Mesenchymal stem cell (in vitro differentiated cells and primary cell): ENCODE measurements at regions not wholly inside any gene's neighbourhood (a gene's known extent, or its start where the extent isn't known, plus 50 kb on each side); places are given as distances from the start of the nearest gene placed in this dataset.

Experiments used
- DNase-seq: peaks from one replicate; pipeline ENCODE4 v3.0.0-alpha.2; 2013
- H2AFZ ChIP-seq: one replicate; pipeline ENCODE4 v1.6.1; 2013; ENCODE audit warnings: low read depth, mild to moderate bottlenecking, control low read depth, inconsistent platforms, low read length, moderate library complexity
- H2AK5ac ChIP-seq: 2 replicates; pipeline ENCODE4 v1.6.1; 2013; ENCODE audit warnings: low read length, moderate library complexity, mild to moderate bottlenecking, inconsistent platforms; ENCODE audit not compliant: severe bottlenecking
- H2BK120ac ChIP-seq: one replicate; pipeline ENCODE4 v1.6.1; 2013; ENCODE audit warnings: low read depth, mild to moderate bottlenecking, inconsistent platforms, low read length, moderate library complexity
- H2BK12ac ChIP-seq, 2 experiments: one replicate each; pipeline ENCODE4 v1.6.1; 2013; ENCODE audit warnings: inconsistent platforms in 2 of 2, low read length in 2 of 2, mild to moderate bottlenecking in 2 of 2, moderate library complexity in 2 of 2, control low read depth in 1 of 2
- H2BK15ac ChIP-seq: one replicate; pipeline ENCODE4 v1.6.1; 2013; ENCODE audit warnings: mild to moderate bottlenecking, low read depth, inconsistent platforms; ENCODE audit not compliant: poor library complexity, severe bottlenecking
- H2BK5ac ChIP-seq: 2 replicates; pipeline ENCODE4 v1.6.1; 2013; ENCODE audit warnings: low read depth, mild to moderate bottlenecking, low read length, control low read depth, inconsistent platforms; ENCODE audit not compliant: poor library complexity, severe bottlenecking
- H3K14ac ChIP-seq, 2 experiments: one replicate each; pipeline ENCODE4 v1.6.1; 2013; ENCODE audit warnings: inconsistent platforms in 2 of 2, low read length in 2 of 2, control low read depth in 1 of 2, mild to moderate bottlenecking in 1 of 2, moderate library complexity in 1 of 2
- H3K18ac ChIP-seq, 2 experiments: one replicate each; pipeline ENCODE4 v1.6.1; 2013; ENCODE audit warnings: inconsistent platforms in 2 of 2, low read length in 2 of 2, control low read depth in 1 of 2, low read depth in 1 of 2, mild to moderate bottlenecking in 1 of 2
- H3K23ac ChIP-seq, 2 experiments: one replicate each; pipeline ENCODE4 v1.6.1; 2013; ENCODE audit warnings: inconsistent platforms in 2 of 2, low read length in 2 of 2, mild to moderate bottlenecking in 2 of 2, moderate library complexity in 2 of 2, control low read depth in 1 of 2
- H3K27ac ChIP-seq: 2 replicates; pipeline ENCODE4 v1.5.1; 2013; ENCODE audit warnings: mild to moderate bottlenecking, moderate library complexity, low read length, control low read depth, inconsistent platforms; ENCODE audit not compliant: poor library complexity, severe bottlenecking
- H3K27me3 ChIP-seq, 2 experiments: 2 replicates each; pipeline versions ENCODE4 v1.6.1 to v1.7.0; 2013; ENCODE audit warnings: low read length in 2 of 2, mild to moderate bottlenecking in 2 of 2, moderate library complexity in 2 of 2, control low read depth in 1 of 2, inconsistent platforms in 1 of 2; ENCODE audit not compliant: control insufficient read depth in 1 of 2, insufficient read depth in 1 of 2
- H3K36me3 ChIP-seq, 2 experiments: 2 replicates each; pipeline versions ENCODE4 v1.6.1 to v1.7.0; 2013; ENCODE audit warnings: low read length in 2 of 2, control low read depth in 1 of 2, inconsistent platforms in 1 of 2, low read depth in 1 of 2, mild to moderate bottlenecking in 1 of 2; ENCODE audit not compliant: insufficient read depth in 2 of 2, control insufficient read depth in 1 of 2
- H3K4ac ChIP-seq, 2 experiments: one replicate each; pipeline ENCODE4 v1.6.1; 2013; ENCODE audit warnings: inconsistent platforms in 2 of 2, low read length in 2 of 2, mild to moderate bottlenecking in 2 of 2, moderate library complexity in 2 of 2, control low read depth in 1 of 2, low read depth in 1 of 2
- H3K4me1 ChIP-seq: 2 replicates; pipeline ENCODE4 v1.6.1; 2013; ENCODE audit warnings: low read depth, low read length, control low read depth; ENCODE audit not compliant: control insufficient read depth, insufficient read depth
- H3K4me2 ChIP-seq: 2 replicates; pipeline ENCODE4 v1.6.1; 2013; ENCODE audit warnings: low read length, mild to moderate bottlenecking, inconsistent platforms; ENCODE audit not compliant: poor library complexity, severe bottlenecking
- H3K4me3 ChIP-seq, 2 experiments: 2 replicates each; pipeline versions ENCODE4 v1.5.1 to v1.7.0; 2013; ENCODE audit warnings: low read length in 2 of 2, mild to moderate bottlenecking in 2 of 2, control low read depth in 1 of 2, low read depth in 1 of 2; ENCODE audit not compliant: insufficient read depth in 1 of 2
- H3K79me1 ChIP-seq: replicated peaks from 2 replicates; pipeline ENCODE4 v1.6.1; 2013; ENCODE audit warnings: mild to moderate bottlenecking, control low read depth, low read length, inconsistent platforms; ENCODE audit not compliant: poor library complexity, severe bottlenecking
- H3K9ac ChIP-seq: 2 replicates; pipeline ENCODE4 v1.7.0; 2013; ENCODE audit warnings: mild to moderate bottlenecking, low read length, moderate library complexity
- H3K9me3 ChIP-seq: 2 replicates; pipeline ENCODE4 v1.7.0; 2013; ENCODE audit warnings: mild to moderate bottlenecking, low read length; ENCODE audit not compliant: control insufficient read depth
- H4K8ac ChIP-seq: one replicate; pipeline ENCODE4 v1.6.1; 2013; ENCODE audit warnings: inconsistent platforms, mild to moderate bottlenecking, low read length, moderate library complexity
- H4K91ac ChIP-seq: one replicate; pipeline ENCODE4 v1.6.1; 2013; ENCODE audit warnings: mild to moderate bottlenecking, low read length, inconsistent platforms
- WGBS: methylation state at CpG from one replicate; pipeline ENCODE4 v1.1.7; 2013; ENCODE audit warnings: mixed read lengths; 5-methylcytosine and 5-hydroxymethylcytosine counted together

DNA sequence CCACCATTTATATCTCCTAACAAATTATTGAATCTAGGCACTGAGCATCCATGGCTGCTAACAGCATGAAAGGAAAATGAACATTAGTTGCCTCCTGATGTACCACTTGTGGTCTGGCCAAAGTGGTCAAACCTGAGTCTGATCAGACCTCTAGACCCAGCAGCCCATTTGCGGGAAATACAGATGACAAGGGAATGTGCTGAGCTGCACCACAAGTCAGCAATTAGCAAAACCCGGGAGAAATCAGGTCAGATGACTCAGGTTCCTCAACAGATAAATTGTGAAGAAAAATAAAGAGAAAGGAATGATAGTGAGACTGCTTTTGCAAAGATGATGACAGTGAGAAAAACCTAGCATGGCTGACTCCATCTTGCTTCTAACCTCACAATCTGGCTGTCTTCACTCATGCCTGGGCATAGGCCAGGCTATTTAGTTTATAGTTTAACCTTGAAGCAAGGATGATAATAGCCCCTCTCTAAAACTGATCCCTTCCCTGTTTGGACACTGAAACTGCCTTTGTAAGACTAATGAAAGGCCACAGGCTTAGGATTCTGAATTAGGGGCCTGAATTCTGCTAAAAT is 142.7 kb upstream of the ASIC2 start:
- Histone ChIP-seq H4K91ac (no peak overlapping the region), H4K8ac (no peak overlapping the region), H2BK12ac (peak overlapping the region in 1 of 2 experiments; percentile 1), H2BK5ac (no peak overlapping the region), H3K23ac (no peak overlapping the region), H3K27me3 (no peaks in the 10 kb centered on the region), H3K36me3 (no peaks in the 10 kb centered on the region), H3K4me2 (no peak overlapping the region), H3K14ac (no peak overlapping the region), H3K4me3 (no peak overlapping the region), H3K4me1 (no peaks in the 10 kb centered on the region), H3K4ac (peak overlapping the region in 1 of 2 experiments; percentile 60), H2BK15ac (no peak overlapping the region), H2AFZ (no peak overlapping the region), H3K9ac (peak overlapping the region; percentile 64), H3K27ac (no peak overlapping the region), H3K79me1 (no peaks in the 10 kb centered on the region), H2AK5ac (no peak overlapping the region), H3K18ac (peak overlapping the region; percentile 10 to 21), H2BK120ac (no peak overlapping the region), H3K9me3 (no peaks in the 10 kb centered on the region)
- peak; percentile 86 for DNase-seq
- WGBS = 10% methylated on average over 2 of the region's 2 CpGs

DNA sequence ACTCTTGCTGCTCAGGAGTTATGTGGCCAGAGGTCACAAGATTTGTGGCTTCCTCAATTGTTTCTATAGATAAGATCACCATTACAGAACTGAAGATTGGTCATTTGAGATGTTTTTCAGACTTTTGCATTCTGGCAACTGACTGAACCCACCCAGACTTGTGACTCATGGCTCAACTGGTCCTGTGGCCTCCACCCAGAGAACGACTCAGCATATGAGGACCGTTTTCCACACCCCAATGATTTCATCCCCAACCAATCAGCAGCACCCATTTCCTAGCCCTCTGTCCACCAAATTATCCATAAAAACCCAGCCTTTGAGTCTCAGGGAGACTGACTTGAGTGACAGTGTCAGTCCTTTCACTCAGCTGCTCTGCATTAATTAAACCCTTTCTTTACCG is 143.2 kb upstream of the ASIC2 start:
- no peaks in the 10 kb centered on the region for H3K4me1 ChIP-seq
- H3K4me2 ChIP-seq = no peak overlapping the region
- WGBS = 5% methylated on average over 2 of the region's 3 CpGs
- H2BK120ac ChIP-seq = no peak overlapping the region
- H3K4me3 ChIP-seq = no peak overlapping the region
- H2BK12ac ChIP-seq = peak overlapping the region in 1 of 2 experiments; percentile 37
- H4K8ac ChIP-seq = peak overlapping the region; percentile 7
- DNase-seq = peak; percentile 85
- peak overlapping the region; percentile 16 to 23 for H3K18ac ChIP-seq
- H2BK5ac ChIP-seq = no peak overlapping the region
- no peaks in the 10 kb centered on the region for H3K36me3 ChIP-seq
- H2BK15ac ChIP-seq = no peak overlapping the region
- H3K9ac ChIP-seq = peak overlapping the region; percentile 64
- H3K79me1 ChIP-seq = no peaks in the 10 kb centered on the region
- H3K4ac ChIP-seq = no peak overlapping the region
- no peak overlapping the region for H3K14ac ChIP-seq
- no peaks in the 10 kb centered on the region for H3K27me3 ChIP-seq
- H2AFZ ChIP-seq = no peak overlapping the region
- no peak overlapping the region for H3K27ac ChIP-seq
- no peak overlapping the region for H2AK5ac ChIP-seq
- no peak overlapping the region for H3K23ac ChIP-seq
- no peak overlapping the region for H4K91ac ChIP-seq
- no peaks in the 10 kb centered on the region for H3K9me3 ChIP-seq

DNA sequence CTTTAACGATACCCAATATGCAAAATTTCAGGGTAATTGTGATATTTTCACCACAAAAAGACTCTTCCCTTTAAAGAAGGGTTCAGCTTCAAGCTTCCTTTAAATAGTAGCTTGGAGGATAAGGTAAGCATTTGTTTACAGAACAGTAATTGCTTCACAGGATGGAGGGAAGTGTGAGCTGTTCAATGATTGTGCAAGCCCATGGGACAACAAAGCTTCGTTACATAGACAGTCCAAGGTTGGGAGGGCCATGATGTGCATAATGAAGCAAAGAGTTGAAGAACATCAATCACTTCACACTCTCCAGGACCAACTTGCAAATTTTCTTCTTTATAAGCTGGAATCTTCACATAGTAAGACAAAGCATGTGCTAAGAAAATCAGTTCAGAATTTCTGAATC is 145.0 kb upstream of the ASIC2 start:
- Histone ChIP-seq H3K4me2 (no peak overlapping the region), H3K27ac (no peak overlapping the region), H3K14ac (no peak overlapping the region), H4K8ac (no peak overlapping the region), H3K4ac (no peak overlapping the region), H3K18ac (no peak overlapping the region), H3K4me1 (no peaks in the 10 kb centered on the region), H3K36me3 (no peaks in the 10 kb centered on the region), H2AK5ac (no peak overlapping the region), H3K23ac (no peak overlapping the region), H2BK120ac (no peak overlapping the region), H3K4me3 (no peak overlapping the region), H2BK5ac (no peak overlapping the region), H3K79me1 (no peaks in the 10 kb centered on the region), H3K9me3 (no peaks in the 10 kb centered on the region), H4K91ac (no peak overlapping the region), H3K27me3 (no peaks in the 10 kb centered on the region), H2AFZ (no peak overlapping the region), H3K9ac (no peak overlapping the region), H2BK12ac (peak overlapping the region in 1 of 2 experiments; percentile 6), H2BK15ac (no peak overlapping the region)
- peak; percentile 82 for DNase-seq
- 0% methylated on average over 1 of the region's 2 CpGs for WGBS

DNA sequence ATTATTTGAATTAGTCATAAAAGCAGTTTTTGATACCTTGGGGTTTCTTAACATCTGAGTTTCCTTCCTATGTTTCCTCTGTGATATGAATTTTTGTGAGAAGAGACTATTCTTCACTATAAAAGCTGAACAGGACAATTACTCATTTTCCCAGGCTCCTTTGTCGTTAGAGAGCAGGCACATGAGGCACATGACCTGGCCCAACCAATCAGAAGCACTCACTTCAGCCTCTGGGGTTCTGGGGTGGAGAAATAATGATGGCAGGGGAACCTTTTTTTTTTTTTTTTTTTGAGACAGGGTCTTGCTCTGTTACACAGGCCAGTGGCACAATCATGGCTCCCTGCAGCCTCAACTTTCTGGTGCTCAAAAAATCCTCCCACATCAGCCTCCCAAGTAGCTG is 145.5 kb upstream of the ASIC2 start:
- H3K18ac ChIP-seq = no peak overlapping the region
- H4K8ac ChIP-seq = no peak overlapping the region
- H2AK5ac ChIP-seq = no peak overlapping the region
- no peaks in the 10 kb centered on the region for H3K9me3 ChIP-seq
- no peak overlapping the region for H2BK5ac ChIP-seq
- H3K4me2 ChIP-seq = no peak overlapping the region
- no peak overlapping the region for H2AFZ ChIP-seq
- no CpG with 5 or more reads among the region's 1 CpG for WGBS
- H3K4ac ChIP-seq = no peak overlapping the region
- H3K14ac ChIP-seq = no peak overlapping the region
- no peaks in the 10 kb centered on the region for H3K4me1 ChIP-seq
- H3K4me3 ChIP-seq = no peak overlapping the region
- no peaks in the 10 kb centered on the region for H3K27me3 ChIP-seq
- no peak overlapping the region for H3K23ac ChIP-seq
- DNase-seq = no peak
- H3K36me3 ChIP-seq = no peaks in the 10 kb centered on the region
- no peak overlapping the region for H4K91ac ChIP-seq
- H3K9ac ChIP-seq = no peak overlapping the region
- H2BK15ac ChIP-seq = peak overlapping the region; percentile 67
- no peak overlapping the region for H3K27ac ChIP-seq
- H3K79me1 ChIP-seq = no peaks in the 10 kb centered on the region
- H2BK12ac ChIP-seq = no peak overlapping the region
- H2BK120ac ChIP-seq = peak overlapping the region; percentile 73
